CD8-positive, alpha-beta memory T cell (primary cell): ENCODE measurements at regions not wholly inside any gene's neighbourhood (a gene's known extent, or its start where the extent isn't known, plus 50 kb on each side); places are given as distances from the start of the nearest gene placed in this dataset.

Source experiments
- CTCF ChIA-PET: fragments of 350-600 bp; sonication (Branson Sonifier 250); formaldehyde crosslinking; loops from one replicate; lab custom pipeline; 2021; ENCODE audit warnings: antibody characterized with exemption; lab: Charles Lee
- POLR2A ChIA-PET: fragments of 350-600 bp; sonication (Branson Sonifier 250); formaldehyde crosslinking; loops from one replicate; lab custom pipeline; 2021; ENCODE audit warnings: antibody characterized with exemption; lab: Charles Lee
- DNase-seq, 5 donors: peaks; one replicate each; pipeline versions ENCODE4 v3.0.0 to v3.0.0-alpha.2; 2020 to 2022; ENCODE audit warnings: mixed read lengths in 1 of 5
- H3K27ac ChIP-seq: one replicate; pipeline ENCODE4 v1.7.0; 2013; ENCODE audit warnings: low read depth, mild to moderate bottlenecking, low read length, moderate library complexity
- H3K27me3 ChIP-seq: 2 replicates; pipeline ENCODE4 v1.7.0; 2013; ENCODE audit warnings: low read length, mild to moderate bottlenecking; ENCODE audit not compliant: insufficient read depth, poor library complexity, severe bottlenecking
- H3K36me3 ChIP-seq: 2 replicates; pipeline ENCODE4 v1.7.0; 2013; ENCODE audit warnings: mild to moderate bottlenecking, low read length, moderate library complexity; ENCODE audit not compliant: insufficient read depth
- H3K4me1 ChIP-seq: 2 replicates; pipeline ENCODE4 v1.7.0; 2013; ENCODE audit warnings: mild to moderate bottlenecking, low read length, moderate library complexity; ENCODE audit not compliant: insufficient read depth
- H3K4me3 ChIP-seq: 2 replicates; pipeline ENCODE4 v1.7.0; 2013; ENCODE audit warnings: mild to moderate bottlenecking, low read length
- H3K9me3 ChIP-seq: 2 replicates; pipeline ENCODE4 v1.7.0; 2013; ENCODE audit warnings: mild to moderate bottlenecking, low read length
- H3K27ac Mint-ChIP-seq, 8 donors: one replicate each; pipeline ENCODE4 v1.8.0; 2020 to 2021; ENCODE audit warnings: mixed read lengths in 8 of 8, mild to moderate bottlenecking in 6 of 8, inconsistent platforms in 3 of 8, moderate library complexity in 3 of 8
- H3K27me3 Mint-ChIP-seq, 2 donors: one replicate each; pipeline ENCODE4 v1.8.0; 2020 to 2021; ENCODE audit warnings: mixed read lengths in 2 of 2, mild to moderate bottlenecking in 1 of 2, moderate library complexity in 1 of 2
- H3K36me3 Mint-ChIP-seq, 3 donors: one replicate each; pipeline ENCODE4 v1.8.0; 2020 to 2021; ENCODE audit warnings: mixed read lengths in 3 of 3, inconsistent platforms in 1 of 3, mild to moderate bottlenecking in 1 of 3
- H3K4me1 Mint-ChIP-seq, 3 donors: one replicate each; pipeline ENCODE4 v1.8.0; 2020 to 2021; ENCODE audit warnings: mixed read lengths in 3 of 3, inconsistent platforms in 1 of 3, mild to moderate bottlenecking in 1 of 3
- H3K4me3 Mint-ChIP-seq, 7 donors: one replicate each; pipeline ENCODE4 v1.8.0; 2020 to 2021; ENCODE audit warnings: mixed read lengths in 7 of 7, mild to moderate bottlenecking in 6 of 7, moderate library complexity in 4 of 7, inconsistent platforms in 2 of 7
- H3K9me3 Mint-ChIP-seq, 5 donors: one replicate each; pipeline ENCODE4 v1.8.0; 2020 to 2022; ENCODE audit warnings: mixed read lengths in 5 of 5, mild to moderate bottlenecking in 3 of 5, moderate library complexity in 2 of 5, inconsistent platforms in 1 of 5

GRCh38 chr14:84804895-84805294, 725.0 kb upstream of the FLRT2 start:
- Histone ChIP-seq H3K9me3 (no peaks in the 10 kb centered on the region), H3K27ac (no peak overlapping the region), H3K4me3 (no peak overlapping the region), H3K4me1 (no peaks in the 10 kb centered on the region), H3K27me3 (no peaks in the 10 kb centered on the region), H3K36me3 (no peaks in the 10 kb centered on the region)
- Mint-ChIP-seq H3K4me1 (no peaks in the 10 kb centered on the region), H3K27me3 (no peaks in the 10 kb centered on the region), H3K4me3 (no peak overlapping the region), H3K9me3 (peaks cover 0 to 21% (median 8%) of the 10 kb centered on the region in 5 donors), H3K27ac (no peak overlapping the region), H3K36me3 (no peaks in the 10 kb centered on the region)
- ChIA-PET CTCF (no interaction called here), POLR2A (no interaction called here)
- no peak for DNase-seq

GRCh38 chr14:84806181-84806580, 723.8 kb upstream of the FLRT2 start:
- Histone ChIP-seq H3K4me1 (no peaks in the 10 kb centered on the region), H3K36me3 (no peaks in the 10 kb centered on the region), H3K27me3 (no peaks in the 10 kb centered on the region), H3K9me3 (no peaks in the 10 kb centered on the region), H3K4me3 (no peak overlapping the region), H3K27ac (no peak overlapping the region)
- Mint-ChIP-seq H3K4me1 (no peaks in the 10 kb centered on the region), H3K9me3 (peaks cover 2 to 19% (median 11%) of the 10 kb centered on the region in 5 donors), H3K27me3 (no peaks in the 10 kb centered on the region), H3K27ac (no peak overlapping the region), H3K4me3 (no peak overlapping the region), H3K36me3 (no peaks in the 10 kb centered on the region)
- ChIA-PET CTCF (no interaction called here), POLR2A (no interaction called here)
- DNase-seq, result no peak

- no peaks in the 10 kb centered on the region for H3K9me3 ChIP-seq
- no peaks in the 10 kb centered on the region for H3K4me1 ChIP-seq
- H3K4me3 ChIP-seq, result no peak overlapping the region
- no peaks in the 10 kb centered on the region for H3K36me3 ChIP-seq
- DNase-seq, result no peak
- ChIA-PET POLR2A (no interaction called here), CTCF (no interaction called here)
- no peaks in the 10 kb centered on the region for H3K27me3 Mint-ChIP-seq
- no peaks in the 10 kb centered on the region for H3K36me3 Mint-ChIP-seq
- H3K9me3 Mint-ChIP-seq, result peaks cover 2 to 19% (median 11%) of the 10 kb centered on the region in 5 donors
- no peak overlapping the region for H3K27ac ChIP-seq
- no peaks in the 10 kb centered on the region for H3K27me3 ChIP-seq
- H3K4me1 Mint-ChIP-seq, result no peaks in the 10 kb centered on the region
- no peak overlapping the region for H3K27ac Mint-ChIP-seq
- no peak overlapping the region for H3K4me3 Mint-ChIP-seq
These were observed 723.3 kb upstream of the FLRT2 start for GRCh38 chr14:84806622-84807021.

- H3K9me3 Mint-ChIP-seq, result peaks cover 4 to 19% (median 10%) of the 10 kb centered on the region in 5 donors
- no peaks in the 10 kb centered on the region for H3K4me1 Mint-ChIP-seq
- Histone ChIP-seq H3K27ac (no peak overlapping the region), H3K27me3 (no peaks in the 10 kb centered on the region), H3K9me3 (no peaks in the 10 kb centered on the region), H3K36me3 (no peaks in the 10 kb centered on the region), H3K4me1 (no peaks in the 10 kb centered on the region), H3K4me3 (no peak overlapping the region)
- no peak for DNase-seq
- no peak overlapping the region for H3K4me3 Mint-ChIP-seq
- no peaks in the 10 kb centered on the region for H3K36me3 Mint-ChIP-seq
- ChIA-PET POLR2A (no interaction called here), CTCF (no interaction called here)
- no peak overlapping the region for H3K27ac Mint-ChIP-seq
- H3K27me3 Mint-ChIP-seq, result no peaks in the 10 kb centered on the region
These were observed 722.3 kb upstream of the FLRT2 start for GRCh38 chr14:84807673-84808072.

GRCh38 chr14:84809158-84809557, 720.8 kb upstream of the FLRT2 start:
- H3K27me3 Mint-ChIP-seq, result no peaks in the 10 kb centered on the region
- CTCF ChIA-PET, result no interaction called here
- no peaks in the 10 kb centered on the region for H3K9me3 ChIP-seq
- no peak overlapping the region for H3K4me3 ChIP-seq
- no peaks in the 10 kb centered on the region for H3K4me1 Mint-ChIP-seq
- H3K9me3 Mint-ChIP-seq, result peaks cover 4 to 24% (median 9%) of the 10 kb centered on the region in 5 donors
- no peaks in the 10 kb centered on the region for H3K36me3 ChIP-seq
- H3K27me3 ChIP-seq, result no peaks in the 10 kb centered on the region
- no peaks in the 10 kb centered on the region for H3K4me1 ChIP-seq
- DNase-seq, result no peak
- H3K27ac Mint-ChIP-seq, result no peak overlapping the region
- H3K27ac ChIP-seq, result no peak overlapping the region
- H3K36me3 Mint-ChIP-seq, result no peaks in the 10 kb centered on the region
- no peak overlapping the region for H3K4me3 Mint-ChIP-seq
- POLR2A ChIA-PET, result no interaction called here

GRCh38 chr14:84814391-84814790, 715.6 kb upstream of the FLRT2 start:
- Mint-ChIP-seq H3K4me1 (no peaks in the 10 kb centered on the region), H3K27me3 (no peaks in the 10 kb centered on the region), H3K36me3 (no peaks in the 10 kb centered on the region), H3K27ac (no peak overlapping the region), H3K9me3 (peaks cover 9 to 30% (median 15%) of the 10 kb centered on the region in 5 donors), H3K4me3 (no peak overlapping the region)
- ChIA-PET CTCF (no interaction called here), POLR2A (no interaction called here)
- H3K4me1 ChIP-seq, result no peaks in the 10 kb centered on the region
- DNase-seq, result no peak
- no peaks in the 10 kb centered on the region for H3K9me3 ChIP-seq
- no peak overlapping the region for H3K4me3 ChIP-seq
- no peaks in the 10 kb centered on the region for H3K27me3 ChIP-seq
- H3K36me3 ChIP-seq, result no peaks in the 10 kb centered on the region
- H3K27ac ChIP-seq, result no peak overlapping the region

GRCh38 chr14:84819528-84819927, 710.4 kb upstream of the FLRT2 start:
- H3K27me3 ChIP-seq, result no peaks in the 10 kb centered on the region
- Mint-ChIP-seq H3K27ac (no peak overlapping the region), H3K27me3 (no peaks in the 10 kb centered on the region), H3K36me3 (no peaks in the 10 kb centered on the region), H3K4me3 (no peak overlapping the region), H3K4me1 (no peaks in the 10 kb centered on the region), H3K9me3 (peaks cover 11 to 39% (median 16%) of the 10 kb centered on the region in 5 donors)
- no peaks in the 10 kb centered on the region for H3K9me3 ChIP-seq
- ChIA-PET POLR2A (no interaction called here), CTCF (no interaction called here)
- H3K4me3 ChIP-seq, result no peak overlapping the region
- no peaks in the 10 kb centered on the region for H3K4me1 ChIP-seq
- DNase-seq, result no peak
- no peak overlapping the region for H3K27ac ChIP-seq
- H3K36me3 ChIP-seq, result no peaks in the 10 kb centered on the region

GRCh38 chr14:84825481-84826251, 704.3 kb upstream of the FLRT2 start:
- Mint-ChIP-seq H3K4me3 (no peak overlapping the region), H3K9me3 (peaks cover 3 to 24% (median 15%) of the 10 kb centered on the region in 5 donors), H3K36me3 (peaks cover 0 to 1% (median 0%) of the 10 kb centered on the region in 3 donors), H3K27me3 (peaks cover 0 to 1% of the 10 kb centered on the region in 2 donors), H3K27ac (no peak overlapping the region), H3K4me1 (no peaks in the 10 kb centered on the region)
- ChIA-PET CTCF (no interaction called here), POLR2A (no interaction called here)
- DNase-seq, result no peak
- Histone ChIP-seq H3K27ac (no peak overlapping the region), H3K9me3 (no peaks in the 10 kb centered on the region), H3K4me1 (no peaks in the 10 kb centered on the region), H3K36me3 (no peaks in the 10 kb centered on the region), H3K27me3 (no peaks in the 10 kb centered on the region), H3K4me3 (no peak overlapping the region)
